Astrocyte (in vitro differentiated cells and primary cell): ENCODE measurements at regions not wholly inside any gene's neighbourhood (a gene's known extent, or its start where the extent isn't known, plus 50 kb on each side); places are given as distances from the start of the nearest gene placed in this dataset.

Experiments
- DNase-seq: peaks from one replicate; pipeline ENCODE4 v3.0.0-alpha.2; 2010; ENCODE audit warnings: low read depth
- FAIRE-seq: peaks from 2 replicates; lab custom pipeline; 2011; peaks lifted over from hg19 to GRCh38; lab: Jason Lieb, UNC
- H2AFZ ChIP-seq: 2 replicates; pipeline ENCODE4 v1.6.0; 2012; ENCODE audit warnings: low read depth, low read length, inconsistent platforms
- H3K27ac ChIP-seq: 2 replicates; pipeline ENCODE4 v1.5.1; 2011; ENCODE audit warnings: low read depth, low read length, inconsistent platforms
- H3K27me3 ChIP-seq: 2 replicates; pipeline ENCODE4 v1.6.0; 2011; ENCODE audit warnings: low read length, inconsistent platforms; ENCODE audit not compliant: insufficient read depth
- H3K36me3 ChIP-seq: 2 replicates; pipeline ENCODE4 v1.5.1; 2011; ENCODE audit warnings: low read length, inconsistent platforms; ENCODE audit not compliant: insufficient read depth
- H3K4me1 ChIP-seq: 2 replicates; pipeline ENCODE4 v1.5.1; 2011; ENCODE audit warnings: low read length, inconsistent platforms; ENCODE audit not compliant: insufficient read depth
- H3K4me2 ChIP-seq: 2 replicates; pipeline ENCODE4 v1.6.0; 2012; ENCODE audit warnings: low read length, inconsistent platforms
- H3K4me3 ChIP-seq: 2 replicates; pipeline ENCODE4 v1.5.1; 2011; ENCODE audit warnings: low read depth, mild to moderate bottlenecking, low read length, inconsistent platforms; ENCODE audit not compliant: insufficient read depth
- H3K79me2 ChIP-seq: 2 replicates; pipeline ENCODE4 v1.6.0; 2012; ENCODE audit warnings: mild to moderate bottlenecking, low read length, inconsistent platforms; ENCODE audit not compliant: insufficient read depth
- H3K9ac ChIP-seq: 2 replicates; pipeline ENCODE4 v1.6.0; 2012; ENCODE audit warnings: mild to moderate bottlenecking, low read length, inconsistent platforms
- H3K9me3 ChIP-seq: 2 replicates; pipeline ENCODE4 v1.5.1; 2012; ENCODE audit warnings: low read depth, mild to moderate bottlenecking, low read length, inconsistent platforms; ENCODE audit not compliant: insufficient read depth
- H4K20me1 ChIP-seq: 2 replicates; pipeline ENCODE4 v1.6.0; 2012; ENCODE audit warnings: low read length, inconsistent platforms; ENCODE audit not compliant: insufficient read depth
- H3K27ac Mint-ChIP-seq: one replicate; pipeline ENCODE4 v1.8.0; 2021; ENCODE audit warnings: mild to moderate bottlenecking, mixed read lengths; ENCODE audit not compliant: unreplicated experiment
- H3K27me3 Mint-ChIP-seq: one replicate; pipeline ENCODE4 v1.8.0; 2021; ENCODE audit warnings: low read depth, mixed read lengths; ENCODE audit not compliant: unreplicated experiment
- H3K36me3 Mint-ChIP-seq: one replicate; pipeline ENCODE4 v1.8.0; 2021; ENCODE audit warnings: low read depth, mixed read lengths; ENCODE audit not compliant: unreplicated experiment
- H3K4me1 Mint-ChIP-seq: one replicate; pipeline ENCODE4 v1.8.0; 2021; ENCODE audit warnings: low read depth, mixed read lengths; ENCODE audit not compliant: unreplicated experiment
- H3K4me3 Mint-ChIP-seq: one replicate; pipeline ENCODE4 v1.8.0; 2021; ENCODE audit warnings: mild to moderate bottlenecking, moderate library complexity, mixed read lengths; ENCODE audit not compliant: unreplicated experiment
- H3K9me3 Mint-ChIP-seq: one replicate; pipeline ENCODE4 v1.8.0; 2021; ENCODE audit warnings: mild to moderate bottlenecking, mixed read lengths; ENCODE audit not compliant: unreplicated experiment
- EZH2 ChIP-seq: IDR thresholded peaks from 2 replicates; pipeline ENCODE4 v1.6.1; 2012; ENCODE audit warnings: mild to moderate bottlenecking, low read length, inconsistent platforms; ENCODE audit not compliant: insufficient read depth
- TF ChIP-seq, protein P1 (sequence below): IDR thresholded peaks from 2 replicates; pipeline ENCODE4 v1.5.1; 2011; ENCODE audit warnings: low read depth, mild to moderate bottlenecking, inconsistent platforms, low read length, moderate library complexity; ENCODE audit not compliant: insufficient read depth

DNA sequence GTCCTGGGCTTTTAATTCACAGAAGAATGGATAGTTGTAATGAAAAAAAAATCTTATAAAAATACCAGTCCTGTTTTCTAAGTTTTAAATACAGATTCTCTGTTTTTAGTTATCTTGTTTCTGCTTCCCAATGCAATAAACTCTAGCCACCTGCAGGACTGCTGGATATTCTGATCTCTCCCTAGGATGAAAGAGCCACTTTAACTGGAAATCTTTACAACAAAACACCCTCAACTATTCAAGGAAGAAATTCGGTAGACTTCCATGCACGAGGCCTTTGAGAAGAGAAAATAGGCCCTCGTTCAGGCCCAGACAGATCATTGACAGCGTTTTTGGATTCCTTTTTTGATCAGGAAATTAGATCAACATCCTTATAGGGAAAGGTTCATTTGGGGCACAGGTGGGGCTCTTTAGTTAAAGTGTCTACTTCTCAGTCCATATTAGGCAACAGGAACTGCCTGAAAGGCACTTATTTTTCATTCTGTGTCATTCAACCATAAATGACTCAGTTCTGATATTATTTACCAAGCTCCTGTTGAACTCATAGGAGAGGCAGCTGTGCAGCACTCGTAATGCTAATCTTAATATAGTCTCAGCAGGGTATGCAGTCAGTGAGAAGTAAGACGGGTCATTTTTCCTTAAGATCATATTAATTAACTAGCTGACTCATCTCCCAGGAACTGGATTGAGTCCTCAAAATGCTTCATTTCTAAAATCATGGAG, 71.1 kb upstream of the ERRFI1 start:
- FAIRE-seq (no peak), DNase-seq (peak; percentile 99)
- no peaks in the 10 kb centered on the region for H3K27me3 Mint-ChIP-seq
- Histone ChIP-seq H3K79me2 (no peaks in the 10 kb centered on the region), H4K20me1 (no peaks in the 10 kb centered on the region), H3K27me3 (no peaks in the 10 kb centered on the region), H3K4me1 (peaks cover 46% of the 10 kb centered on the region), H3K4me3 (no peak overlapping the region), H3K4me2 (peak overlapping the region; percentile 65), H3K27ac (peak overlapping the region; percentile 98), H3K9me3 (no peaks in the 10 kb centered on the region), H3K36me3 (no peaks in the 10 kb centered on the region), H2AFZ (no peak overlapping the region), H3K9ac (peak overlapping the region; percentile 78)
- H3K9me3 Mint-ChIP-seq, result peaks cover 3% of the 10 kb centered on the region
- peak overlapping the region; percentile 98 for H3K27ac Mint-ChIP-seq
- TF ChIP-seq, protein P1, sequence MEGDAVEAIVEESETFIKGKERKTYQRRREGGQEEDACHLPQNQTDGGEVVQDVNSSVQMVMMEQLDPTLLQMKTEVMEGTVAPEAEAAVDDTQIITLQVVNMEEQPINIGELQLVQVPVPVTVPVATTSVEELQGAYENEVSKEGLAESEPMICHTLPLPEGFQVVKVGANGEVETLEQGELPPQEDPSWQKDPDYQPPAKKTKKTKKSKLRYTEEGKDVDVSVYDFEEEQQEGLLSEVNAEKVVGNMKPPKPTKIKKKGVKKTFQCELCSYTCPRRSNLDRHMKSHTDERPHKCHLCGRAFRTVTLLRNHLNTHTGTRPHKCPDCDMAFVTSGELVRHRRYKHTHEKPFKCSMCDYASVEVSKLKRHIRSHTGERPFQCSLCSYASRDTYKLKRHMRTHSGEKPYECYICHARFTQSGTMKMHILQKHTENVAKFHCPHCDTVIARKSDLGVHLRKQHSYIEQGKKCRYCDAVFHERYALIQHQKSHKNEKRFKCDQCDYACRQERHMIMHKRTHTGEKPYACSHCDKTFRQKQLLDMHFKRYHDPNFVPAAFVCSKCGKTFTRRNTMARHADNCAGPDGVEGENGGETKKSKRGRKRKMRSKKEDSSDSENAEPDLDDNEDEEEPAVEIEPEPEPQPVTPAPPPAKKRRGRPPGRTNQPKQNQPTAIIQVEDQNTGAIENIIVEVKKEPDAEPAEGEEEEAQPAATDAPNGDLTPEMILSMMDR, result no peak
- no peak for TF ChIP-seq EZH2
- H3K4me1 Mint-ChIP-seq, result peaks cover 38% of the 10 kb centered on the region
- no peaks in the 10 kb centered on the region for H3K36me3 Mint-ChIP-seq
- no peak overlapping the region for H3K4me3 Mint-ChIP-seq

DNA sequence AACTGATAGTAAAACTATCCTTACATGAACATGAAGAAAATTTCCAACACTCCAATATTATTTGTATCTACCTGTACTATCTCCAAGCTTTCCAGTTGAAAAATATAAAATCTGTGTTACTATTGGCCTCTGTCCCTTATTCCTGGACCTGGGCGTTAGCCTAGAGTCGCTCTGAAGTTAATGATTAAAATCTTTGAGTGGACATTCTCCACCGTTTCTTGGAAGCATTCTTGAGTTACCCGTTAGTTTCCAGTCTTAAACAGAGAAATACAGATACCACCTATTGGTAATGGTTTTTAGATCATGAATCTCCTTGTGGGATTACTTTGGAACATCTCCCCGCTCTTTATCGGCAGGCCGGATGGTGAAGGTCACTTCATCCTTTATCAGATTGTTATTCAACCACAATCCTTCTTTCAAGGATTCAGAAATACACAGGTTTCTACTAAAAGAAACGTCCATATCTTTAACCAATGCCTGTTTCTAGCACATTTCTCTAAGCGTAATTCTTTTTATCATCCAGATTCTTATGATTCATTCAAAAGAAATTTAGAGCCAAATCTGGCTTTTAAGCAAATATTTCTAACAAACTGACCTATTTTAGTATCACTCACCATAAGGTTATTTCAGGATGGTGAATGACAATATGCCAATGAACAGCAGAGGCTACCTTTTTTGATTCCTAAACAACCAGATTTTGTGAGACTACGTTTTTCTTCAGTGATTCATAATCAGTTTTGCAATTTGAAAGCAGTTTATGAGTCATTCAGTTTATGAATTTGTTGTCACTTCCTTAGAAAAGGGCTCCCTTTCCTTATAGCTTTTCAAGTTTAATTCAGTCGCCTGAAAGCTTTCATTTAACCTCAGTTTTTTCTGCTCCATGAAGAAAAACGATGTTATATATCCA, 70.2 kb upstream of the ERRFI1 start:
- H3K4me3 Mint-ChIP-seq, result no peak overlapping the region
- H3K27me3 ChIP-seq, result no peaks in the 10 kb centered on the region
- no peaks in the 10 kb centered on the region for H3K27me3 Mint-ChIP-seq
- H3K9ac ChIP-seq, result peak overlapping the region; percentile 78
- H3K4me2 ChIP-seq, result peak overlapping the region; percentile 65
- H3K79me2 ChIP-seq, result no peaks in the 10 kb centered on the region
- H3K4me1 Mint-ChIP-seq, result peaks cover 42% of the 10 kb centered on the region
- H3K27ac Mint-ChIP-seq, result peak overlapping the region; percentile 98
- peak overlapping the region; percentile 0 for H3K4me3 ChIP-seq
- FAIRE-seq (peak; percentile 55), DNase-seq (peak; percentile 91)
- no peaks in the 10 kb centered on the region for H3K36me3 Mint-ChIP-seq
- no peaks in the 10 kb centered on the region for H3K9me3 ChIP-seq
- peaks cover 3% of the 10 kb centered on the region for H3K9me3 Mint-ChIP-seq
- no peak overlapping the region for H2AFZ ChIP-seq
- no peaks in the 10 kb centered on the region for H4K20me1 ChIP-seq
- H3K36me3 ChIP-seq, result no peaks in the 10 kb centered on the region
- peaks cover 55% of the 10 kb centered on the region for H3K4me1 ChIP-seq
- H3K27ac ChIP-seq, result peak overlapping the region; percentile 98
- TF ChIP-seq, protein P1, result no peak
- TF ChIP-seq EZH2, result no peak
